IPS-NIHi11 (cell line): ENCODE measurements at regions not wholly inside any gene's neighbourhood (a gene's known extent, or its start where the extent isn't known, plus 50 kb on each side); places are given as distances from the start of the nearest gene placed in this dataset.

ENCODE experiments used
- DNase-seq: peaks from one replicate; pipeline ENCODE4 v3.0.0; 2012; ENCODE audit warnings: mixed read lengths, low spot score

DNA sequence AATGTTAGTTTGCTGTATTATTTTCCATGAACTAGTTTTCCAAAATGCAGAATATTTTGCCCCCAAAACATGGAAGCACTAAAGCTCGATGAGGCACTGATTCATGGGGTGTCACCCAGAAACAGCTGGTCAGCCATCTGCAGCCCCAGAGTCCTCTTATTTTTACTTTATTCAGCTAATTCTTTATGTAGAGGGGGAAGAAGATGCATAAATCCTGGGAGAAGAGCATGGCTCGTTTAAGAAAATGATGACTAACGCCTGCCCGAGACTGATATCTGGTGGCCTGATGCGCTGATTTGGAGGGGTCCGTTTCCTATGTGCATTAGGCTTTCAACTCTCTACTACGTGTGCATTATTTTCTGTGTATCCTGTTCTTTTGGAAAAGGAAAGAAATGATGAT, 390.3 kb upstream of the MEF2C start:
- DNase-seq = no peak

- DNase-seq = no peak
Observed at GRCh38 chr5:89270901-89271300, 387.9 kb upstream of the MEF2C start.

DNA sequence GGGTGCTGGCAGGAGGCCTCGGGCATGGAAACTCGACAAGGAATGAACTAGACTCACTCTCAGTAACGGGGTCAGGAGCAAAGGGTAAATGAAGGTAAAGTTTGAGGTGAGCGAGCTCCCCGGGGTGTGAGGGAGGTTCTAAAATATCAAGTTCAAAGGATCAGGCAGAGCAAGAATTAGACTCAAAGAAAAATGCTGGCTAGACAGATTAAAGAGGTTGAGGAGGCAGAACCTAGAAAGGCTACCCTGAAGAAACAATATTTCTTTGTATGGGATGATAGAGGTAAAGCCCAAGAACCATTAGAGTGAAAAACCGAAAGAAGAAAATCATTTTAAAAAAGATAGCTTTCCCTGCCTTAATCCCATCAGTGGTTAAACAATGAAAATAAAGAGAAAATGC, 386.7 kb upstream of the MEF2C start:
- no peak for DNase-seq

DNA sequence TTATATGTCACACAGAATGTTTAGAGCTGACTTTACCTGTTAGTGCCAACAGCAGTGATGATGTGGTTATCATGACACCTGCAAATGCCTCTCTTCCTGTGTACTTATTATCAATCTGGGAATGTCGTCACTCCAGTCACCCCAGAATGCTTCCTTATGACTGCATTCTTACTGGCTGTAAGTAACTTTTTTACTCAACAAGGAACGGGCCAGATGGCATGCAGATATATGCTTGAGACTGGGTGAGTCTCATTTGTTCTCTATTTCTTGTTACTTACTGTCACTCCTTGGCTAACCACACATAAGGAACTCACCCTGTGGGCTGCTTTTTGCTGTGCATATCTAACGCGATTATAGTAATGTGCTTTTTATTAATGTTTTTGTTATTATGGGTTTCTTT, 385.5 kb upstream of the MEF2C start:
- DNase-seq = no peak

DNA sequence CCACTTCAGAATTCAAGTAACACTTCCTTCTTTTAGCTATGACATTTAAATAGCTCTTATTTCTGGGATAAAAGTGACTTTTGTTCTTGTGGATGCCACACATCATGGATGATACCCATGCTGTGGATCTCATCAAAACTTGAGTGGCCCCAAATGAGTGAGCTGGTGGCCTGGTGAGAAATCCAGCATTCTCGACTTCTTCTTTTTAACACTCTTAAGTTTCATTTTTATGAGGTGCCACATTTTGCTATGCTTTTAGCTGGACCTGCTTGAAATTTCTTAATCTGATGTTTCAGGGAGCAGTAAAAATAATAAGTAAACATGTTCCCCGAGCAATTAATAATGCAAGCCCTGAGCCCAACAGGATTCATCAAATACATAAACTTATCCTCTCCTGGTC, 384.8 kb upstream of the MEF2C start:
- no peak for DNase-seq

DNA sequence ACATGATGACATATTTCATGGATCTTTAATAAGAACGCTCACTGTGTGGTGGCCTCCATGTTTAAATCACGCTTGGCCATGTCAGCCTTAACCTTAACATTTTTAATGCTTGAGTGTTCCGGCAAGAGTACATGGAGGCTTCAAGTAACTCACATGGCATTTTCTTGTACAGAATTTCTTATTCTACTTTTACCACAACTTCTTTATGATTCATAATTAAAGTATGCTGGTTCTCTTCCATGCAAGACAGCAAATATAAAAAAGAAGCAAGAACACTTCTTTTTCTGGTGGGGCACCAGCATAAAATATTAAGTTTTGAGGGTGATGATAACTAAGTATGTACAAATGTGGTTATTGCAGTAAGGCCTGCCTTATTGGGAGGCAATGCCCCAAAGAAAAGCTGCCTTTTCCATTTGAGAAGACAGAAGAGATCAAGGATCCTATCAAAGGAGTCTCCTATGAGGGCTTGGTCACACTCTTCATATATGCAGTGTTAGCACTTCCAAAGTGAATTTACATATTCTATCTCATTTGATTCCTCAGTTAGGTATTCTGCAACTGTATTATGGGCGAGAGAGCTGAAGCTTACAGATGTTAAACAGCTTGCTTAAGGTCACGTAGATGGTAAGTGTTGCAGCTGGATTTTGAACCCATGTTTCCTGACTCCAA, 382.7 kb upstream of the MEF2C start:
- no peak for DNase-seq

DNA sequence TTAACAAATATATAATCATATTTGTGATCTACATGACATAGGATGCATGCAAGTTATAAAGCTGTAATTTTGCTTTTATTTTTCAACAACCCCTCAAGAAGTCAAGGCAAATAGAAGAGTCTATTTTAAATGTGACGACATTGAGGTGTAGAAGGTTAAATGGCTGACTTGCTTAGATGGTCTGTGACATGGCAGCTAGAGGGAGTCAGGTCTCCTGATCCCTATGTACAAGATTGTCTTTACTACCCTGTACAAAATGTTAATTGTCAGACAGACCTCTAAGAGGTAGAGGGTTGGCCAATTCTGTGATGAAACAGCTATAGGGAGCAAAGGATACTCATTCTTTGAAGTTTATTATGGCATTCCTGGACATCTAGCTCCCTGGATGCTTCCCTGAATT, 380.9 kb upstream of the MEF2C start:
- no peak for DNase-seq

DNA sequence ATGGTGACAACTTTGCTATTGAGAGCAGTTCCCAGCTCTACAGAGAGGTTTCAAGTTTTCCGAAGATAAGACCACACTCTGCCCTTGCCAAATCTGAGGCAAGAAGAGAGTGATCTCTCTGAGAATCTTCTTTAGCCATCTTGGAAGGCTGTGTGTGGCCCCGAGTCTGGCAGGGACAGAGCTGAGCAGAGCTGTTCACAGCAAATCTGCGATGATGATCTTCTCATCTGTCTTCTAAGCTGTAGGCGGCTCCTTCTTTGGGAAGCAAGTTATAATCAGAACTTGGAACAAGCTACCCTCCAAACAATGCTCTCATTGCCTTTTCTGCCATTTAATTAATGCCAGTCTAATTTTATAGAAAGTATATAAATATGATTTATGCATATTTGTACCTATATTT, 379.0 kb upstream of the MEF2C start:
- DNase-seq = no peak

DNA sequence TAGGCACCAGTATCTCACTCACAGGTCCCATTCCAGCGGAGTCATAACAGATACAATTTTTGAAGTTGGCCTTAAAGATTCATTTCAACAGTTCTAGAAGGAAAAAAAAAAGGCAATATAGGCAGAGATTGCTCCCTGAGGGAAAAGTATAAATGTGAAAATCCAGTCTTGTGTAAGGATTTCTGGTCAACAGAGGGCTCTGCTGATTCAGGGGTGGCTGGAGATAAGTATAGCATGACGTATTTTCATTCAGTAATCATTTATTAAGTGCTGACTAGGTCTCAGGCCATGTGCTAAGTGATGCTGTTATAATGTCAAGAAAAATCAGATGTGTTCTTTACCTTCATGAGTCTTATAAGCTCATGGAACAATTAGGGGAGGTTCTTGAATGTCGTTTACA, 377.3 kb upstream of the MEF2C start:
- no peak for DNase-seq

DNA sequence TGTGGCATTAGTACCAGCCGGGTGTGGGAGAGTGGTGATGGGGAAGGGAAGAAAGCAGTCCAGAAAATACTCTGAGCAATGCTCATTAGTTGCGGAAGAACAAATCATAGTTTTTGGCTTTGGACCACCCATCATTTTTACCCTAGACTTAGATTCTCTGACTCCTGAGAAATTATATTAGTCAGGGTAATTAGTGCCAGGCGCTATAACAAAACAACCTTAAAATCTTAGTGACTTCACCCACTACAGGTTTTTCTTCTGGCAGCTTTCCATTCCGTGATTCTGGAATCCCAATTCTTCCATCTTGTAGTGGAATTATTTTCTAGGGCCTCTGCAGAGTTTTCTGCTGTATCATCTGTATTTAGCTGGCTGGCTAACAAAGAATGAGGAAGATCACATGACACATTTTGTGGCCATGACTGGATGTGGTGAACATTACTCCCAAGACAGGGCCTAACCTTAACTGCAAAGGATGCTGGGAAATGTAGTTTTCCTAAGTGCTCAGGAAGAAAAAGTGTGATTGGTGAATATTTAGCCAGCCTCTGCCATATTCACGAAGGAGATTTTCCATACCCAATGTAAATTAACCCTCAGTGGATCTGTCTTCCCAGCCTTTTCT, 373.0 kb upstream of the MEF2C start:
- peak; percentile 36 for DNase-seq

GRCh38 chr5:89253666-89254352, 370.8 kb upstream of the MEF2C start:
- no peak for DNase-seq

- DNase-seq = no peak
Observed at GRCh38 chr5:89246864-89247263, 363.9 kb upstream of the MEF2C start.

DNA sequence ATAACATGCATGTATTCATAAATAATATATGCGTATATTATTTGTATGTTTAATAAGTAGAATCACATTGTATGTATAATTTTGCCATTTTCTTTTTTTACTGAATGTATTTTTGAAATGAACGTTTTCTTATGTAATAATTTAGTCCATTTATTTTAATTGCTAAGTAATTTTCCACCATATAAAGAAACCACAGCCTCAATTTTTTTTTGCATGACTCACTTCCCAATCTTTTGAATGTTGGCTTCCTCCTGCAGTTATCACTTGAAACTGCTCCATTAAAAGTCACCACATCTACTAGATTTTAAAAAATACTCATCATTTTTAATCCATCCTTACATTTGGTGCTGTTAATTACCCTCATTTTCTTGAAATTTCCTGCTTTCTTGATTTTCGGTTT, 363.3 kb upstream of the MEF2C start:
- DNase-seq = no peak

- no peak for DNase-seq
Observed at GRCh38 chr5:89243611-89244010, 360.6 kb upstream of the MEF2C start.

DNA sequence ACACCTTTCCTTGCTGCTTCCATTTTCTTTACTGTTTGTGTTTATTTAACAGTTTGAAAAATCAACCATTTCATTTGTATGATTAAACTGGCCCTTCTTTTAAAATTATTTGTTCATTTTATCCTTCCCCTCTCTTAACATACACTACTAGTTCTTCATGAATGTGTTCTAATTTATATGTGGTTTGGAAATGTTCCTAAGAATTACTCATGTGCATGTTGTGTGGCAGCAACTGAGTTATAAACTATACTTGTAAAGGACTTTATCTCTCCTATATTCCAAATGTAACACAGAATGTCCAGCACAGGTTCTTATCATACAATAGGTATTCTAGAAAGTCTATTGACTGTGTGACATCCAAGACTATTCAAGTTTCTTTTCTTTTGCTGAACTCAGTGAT, 358.2 kb upstream of the MEF2C start:
- DNase-seq = no peak

- no peak for DNase-seq
Observed at GRCh38 chr5:89236900-89237299, 353.9 kb upstream of the MEF2C start.

DNA sequence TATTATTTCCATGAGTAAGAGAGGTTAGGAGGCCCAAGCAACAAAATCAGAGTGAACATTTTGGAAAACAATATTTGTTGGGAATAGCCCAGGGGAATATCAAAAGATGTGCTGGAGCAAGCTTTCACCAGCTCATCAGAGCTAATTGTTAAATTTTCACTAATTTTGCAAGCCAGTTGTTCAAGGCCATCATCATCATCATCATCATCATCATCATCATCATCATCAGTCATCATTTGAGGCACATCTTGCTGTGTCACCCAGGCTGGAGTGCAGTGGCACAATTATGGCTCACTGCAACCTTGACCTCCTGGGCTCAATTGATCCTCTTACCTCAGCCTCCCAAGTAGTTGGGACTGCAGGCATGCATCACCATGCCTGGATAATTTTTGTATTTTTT, 350.5 kb upstream of the MEF2C start:
- no peak for DNase-seq

DNA sequence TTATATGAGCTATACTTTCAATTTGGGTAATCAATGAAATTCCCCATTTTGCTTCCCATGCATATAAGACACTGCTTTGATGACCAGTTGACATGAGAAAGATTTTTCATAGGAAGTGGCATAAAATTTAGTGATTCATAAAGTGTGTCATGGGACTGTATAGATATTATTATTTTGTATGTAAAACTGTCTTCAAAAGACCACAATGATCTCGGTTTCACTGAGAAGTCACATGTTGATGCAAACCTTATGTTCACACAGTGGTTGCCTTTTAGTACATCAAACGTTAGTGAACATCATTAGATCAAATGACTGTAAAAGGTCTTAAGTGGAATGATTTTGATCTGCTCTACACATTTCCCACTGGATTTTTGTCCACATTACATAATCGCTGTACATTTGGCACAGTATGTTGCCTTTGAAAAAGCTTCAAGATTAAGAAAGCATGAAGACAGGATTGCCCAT, 349.2 kb upstream of the MEF2C start:
- DNase-seq = no peak

DNA sequence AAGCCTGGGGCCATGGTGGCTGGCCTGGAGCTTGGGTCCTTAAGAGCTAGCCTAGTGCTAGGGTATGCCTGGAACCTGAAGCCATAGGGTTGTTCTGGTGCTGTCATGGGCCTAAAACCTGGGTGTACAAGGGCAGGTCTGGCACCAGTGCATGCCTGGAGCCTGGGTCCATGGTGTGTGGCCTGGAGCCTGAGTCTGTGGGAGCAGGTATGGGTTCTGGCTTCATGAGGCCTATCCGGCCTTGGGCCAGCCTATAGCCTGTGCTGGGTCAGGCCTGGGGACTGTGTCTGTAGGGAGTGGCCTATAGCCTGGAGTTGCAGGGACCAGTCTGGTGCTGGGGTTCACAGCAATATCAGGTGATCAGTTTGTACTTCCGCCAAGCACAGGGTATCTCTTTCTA, 347.2 kb upstream of the MEF2C start:
- no peak for DNase-seq

DNA sequence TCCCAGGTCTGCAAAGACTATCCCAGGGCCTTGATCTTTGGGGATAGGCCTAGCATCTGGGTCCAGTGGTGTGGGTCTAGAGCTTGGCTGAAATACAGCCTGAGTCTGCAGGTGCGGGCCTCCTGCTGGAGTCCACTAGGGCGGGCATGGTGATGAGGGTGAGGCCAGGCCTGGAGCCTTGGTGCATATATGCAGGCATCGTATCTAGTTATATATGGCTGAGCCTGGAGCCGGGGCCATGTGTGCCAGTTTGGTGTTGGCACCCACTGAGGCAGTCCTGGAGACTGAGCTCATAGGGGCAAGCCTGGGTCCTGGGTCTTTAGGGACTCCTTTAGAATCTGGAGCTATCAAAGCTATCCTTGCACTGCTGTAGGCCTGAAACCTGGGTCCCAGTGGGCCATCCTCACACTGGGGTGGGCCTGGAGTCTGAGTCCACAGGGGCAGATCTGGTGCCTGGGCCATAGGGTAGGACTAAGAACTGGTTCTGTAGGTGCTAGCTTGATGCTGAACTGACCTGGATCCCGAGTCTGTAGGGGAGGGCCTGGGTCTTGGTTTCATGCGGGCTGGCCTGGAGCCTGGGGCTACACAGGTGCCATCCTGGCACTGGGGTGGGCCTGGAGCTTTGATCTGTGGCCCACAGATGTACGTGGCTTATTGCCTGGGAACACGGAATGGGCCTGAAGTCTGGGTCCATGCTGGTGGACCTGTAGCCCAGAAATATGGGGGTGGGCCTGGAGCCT, 346.5 kb upstream of the MEF2C start:
- DNase-seq = no peak

DNA sequence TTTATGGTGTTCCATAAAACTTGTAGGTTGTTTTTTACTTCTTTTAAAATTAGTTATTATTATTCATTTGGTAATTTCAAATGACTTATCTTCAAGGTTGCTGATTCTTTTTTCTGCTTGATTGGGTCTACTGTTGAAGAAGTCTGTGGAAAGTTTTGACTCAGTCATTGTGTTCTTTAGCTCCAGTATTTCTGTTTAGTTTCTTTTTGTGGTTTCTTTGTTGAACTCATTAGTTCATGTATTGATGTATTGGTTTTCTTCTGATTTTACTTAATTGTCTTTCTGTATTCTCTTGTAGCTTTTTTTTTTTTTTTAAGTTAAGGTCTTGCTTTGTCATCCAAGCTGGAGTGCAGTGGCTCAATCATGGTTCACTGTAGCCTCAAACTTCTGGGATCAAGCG, 345.4 kb upstream of the MEF2C start:
- DNase-seq = no peak

GRCh38 chr5:89218364-89218763, 335.4 kb upstream of the MEF2C start:
- no peak for DNase-seq

DNA sequence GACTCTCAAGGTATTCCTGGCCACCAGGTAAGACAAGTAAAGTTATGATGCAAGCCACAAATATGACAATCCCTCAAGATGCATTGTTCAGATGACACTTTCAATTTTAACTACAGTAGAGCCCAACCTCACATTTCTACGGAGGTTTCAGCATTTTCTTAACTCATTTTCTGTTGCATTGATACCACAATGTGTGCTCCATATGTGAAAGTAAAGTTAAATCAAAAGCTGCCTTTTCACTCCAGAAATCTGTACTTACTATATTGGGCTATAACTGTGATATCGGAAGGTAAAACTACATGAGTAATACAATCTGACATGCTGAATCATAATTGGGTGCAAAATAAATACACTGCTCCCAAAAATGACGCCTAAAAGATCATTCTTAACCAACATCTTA, 333.6 kb upstream of the MEF2C start:
- no peak for DNase-seq
